HEK293 (cell line): ENCODE measurements at regions not wholly inside any gene's neighbourhood (a gene's known extent, or its start where the extent isn't known, plus 50 kb on each side); places are given as distances from the start of the nearest gene placed in this dataset.

Experiments used
- CTCF ChIA-PET: fragments of 350-600 bp; formaldehyde crosslinking; extraction: SDS; loops from one replicate; lab custom pipeline; 2021; ENCODE audit warnings: antibody characterized with exemption; lab: Yijun Ruan, JAX
- POLR2A ChIA-PET: fragments of 300-600 bp; formaldehyde crosslinking; extraction: SDS; loops from one replicate; lab custom pipeline; 2020; ENCODE audit warnings: antibody characterized with exemption, inconsistent platforms; lab: Yijun Ruan, JAX
- H3K27ac ChIP-seq: fragments of 200-500 bp; sonication (Bioruptor generic); 2 replicates; pipeline ENCODE4 v1.5.1; 2014; ENCODE audit warnings: low read depth, low read length, control low read depth, inconsistent platforms; ENCODE audit errors: extremely low read depth
- H3K36me3 ChIP-seq, 2 experiments: fragments of 200-500 bp in 1 of 2; sonication (Bioruptor generic) in 1 of 2; 1 replicate in 1 of 2; 2 replicates in 1 of 2; pipeline ENCODE4 v1.5.1; 2014 to 2017; ENCODE audit warnings: inconsistent platforms in 2 of 2, low read length in 2 of 2; ENCODE audit not compliant: control insufficient read depth in 2 of 2, insufficient read depth in 1 of 2
- H3K4me1 ChIP-seq: fragments of 200-500 bp; sonication (Bioruptor generic); 2 replicates; pipeline ENCODE4 v1.5.1; 2014; ENCODE audit warnings: mild to moderate bottlenecking, low read length, inconsistent platforms; ENCODE audit not compliant: control insufficient read depth, insufficient read depth
- H3K4me3 ChIP-seq: 2 replicates; pipeline ENCODE4 v1.5.1; 2011; ENCODE audit warnings: low read depth, mild to moderate bottlenecking, control low read depth, low read length, moderate library complexity
- H3K9me3 ChIP-seq: fragments of 200-500 bp; sonication (Bioruptor generic); 2 replicates; pipeline ENCODE4 v1.5.1; 2014; ENCODE audit warnings: low read depth, low read length, inconsistent platforms; ENCODE audit not compliant: control insufficient read depth, insufficient read depth
- EGR2 ChIP-seq: fragments of 450-650 bp; formaldehyde crosslinking; IDR thresholded peaks from 2 replicates; pipeline ENCODE4 v1.5.1; 2016; ENCODE audit warnings: low read depth, missing biosample characterization, missing genetic modification characterization
- KLF1 ChIP-seq: fragments of 450-650 bp; formaldehyde crosslinking; IDR thresholded peaks from 2 replicates; pipeline ENCODE4 v1.5.1; 2016; ENCODE audit warnings: missing biosample characterization, missing genetic modification characterization
- KLF9 ChIP-seq: fragments of 450-650 bp; formaldehyde crosslinking; IDR thresholded peaks from 2 replicates; pipeline ENCODE4 v1.5.1; 2016; ENCODE audit warnings: missing biosample characterization, missing genetic modification characterization, low read depth
- OVOL3 ChIP-seq: fragments of 450-650 bp; formaldehyde crosslinking; IDR thresholded peaks from 2 replicates; pipeline ENCODE4 v1.5.1; 2016; ENCODE audit warnings: missing biosample characterization, missing genetic modification characterization
- SCRT2 ChIP-seq: fragments of 450-650 bp; formaldehyde crosslinking; IDR thresholded peaks from 2 replicates; pipeline ENCODE4 v1.5.1; 2016; ENCODE audit warnings: missing biosample characterization, missing genetic modification characterization
- SP7 ChIP-seq: fragments of 450-650 bp; formaldehyde crosslinking; IDR thresholded peaks from 2 replicates; pipeline ENCODE4 v1.5.1; 2016; ENCODE audit warnings: missing biosample characterization, missing genetic modification characterization
- TCF7L2 ChIP-seq: IDR thresholded peaks from 2 replicates; pipeline ENCODE4 v1.6.1; 2011; ENCODE audit warnings: low read depth, mild to moderate bottlenecking, inconsistent platforms, low read length, moderate library complexity, borderline replicate concordance
- ZFP69B ChIP-seq: fragments of 450-650 bp; formaldehyde crosslinking; IDR thresholded peaks from 2 replicates; pipeline ENCODE4 v1.5.1; 2016; ENCODE audit warnings: missing biosample characterization, missing genetic modification characterization
- ZNF221 ChIP-seq: fragments of 450-650 bp; formaldehyde crosslinking; IDR thresholded peaks from 2 replicates; pipeline ENCODE4 v1.5.1; 2017; ENCODE audit warnings: missing biosample characterization, missing genetic modification characterization, borderline replicate concordance
- ZNF610 ChIP-seq: fragments of 450-650 bp; formaldehyde crosslinking; IDR thresholded peaks from 2 replicates; pipeline ENCODE4 v1.5.1; 2016; ENCODE audit warnings: missing biosample characterization, missing genetic modification characterization, borderline replicate concordance
- ZNF664 ChIP-seq: fragments of 450-650 bp; formaldehyde crosslinking; IDR thresholded peaks from 2 replicates; pipeline ENCODE4 v1.5.1; 2016; ENCODE audit warnings: missing biosample characterization, missing genetic modification characterization
- ZNF677 ChIP-seq: fragments of 450-650 bp; IDR thresholded peaks from 2 replicates; pipeline ENCODE4 v1.5.0; 2018; ENCODE audit warnings: missing biosample characterization, mild to moderate bottlenecking, missing genetic modification characterization, moderate library complexity
- ZNF704 ChIP-seq: fragments of 450-650 bp; formaldehyde crosslinking; IDR thresholded peaks from 2 replicates; pipeline ENCODE4 v1.5.1; 2016; ENCODE audit warnings: missing biosample characterization, missing genetic modification characterization
- TF ChIP-seq, protein P1 (sequence below): fragments of 450-650 bp; formaldehyde crosslinking; IDR thresholded peaks from 2 replicates; pipeline ENCODE4 v1.5.1; 2016; ENCODE audit warnings: missing biosample characterization, missing genetic modification characterization
- TF ChIP-seq, protein P2 (sequence below): fragments of 450-650 bp; formaldehyde crosslinking; conservative IDR thresholded peaks from 2 replicates; pipeline ENCODE4 v1.5.1; 2016; ENCODE audit warnings: low read depth, missing biosample characterization, missing genetic modification characterization
- TF ChIP-seq, protein P3 (sequence below): fragments of 450-650 bp; formaldehyde crosslinking; IDR thresholded peaks from 2 replicates; pipeline ENCODE4 v1.5.1; 2017; ENCODE audit warnings: missing biosample characterization, missing genetic modification characterization

GRCh38 chr10:20596911-20597310 is 300.2 kb downstream of the NEBL start:
- H3K9me3 ChIP-seq = no peaks in the 10 kb centered on the region
- TF ChIP-seq ZFP69B (tag by site-specific recombination) (no peak), ZNF221 (tag by site-specific recombination) (no peak), EGR2 (tag by site-specific recombination) (no peak), KLF1 (tag by site-specific recombination) (no peak), ZNF677 (tag by site-specific recombination) (no peak), SP7 (no peak), ZNF704 (tag by site-specific recombination) (no peak), OVOL3 (no peak), SCRT2 (no peak), ZNF610 (tag by site-specific recombination) (no peak), KLF9 (no peak), ZNF664 (tag by site-specific recombination) (no peak), TCF7L2 (no peak)
- TF ChIP-seq, protein P1, sequence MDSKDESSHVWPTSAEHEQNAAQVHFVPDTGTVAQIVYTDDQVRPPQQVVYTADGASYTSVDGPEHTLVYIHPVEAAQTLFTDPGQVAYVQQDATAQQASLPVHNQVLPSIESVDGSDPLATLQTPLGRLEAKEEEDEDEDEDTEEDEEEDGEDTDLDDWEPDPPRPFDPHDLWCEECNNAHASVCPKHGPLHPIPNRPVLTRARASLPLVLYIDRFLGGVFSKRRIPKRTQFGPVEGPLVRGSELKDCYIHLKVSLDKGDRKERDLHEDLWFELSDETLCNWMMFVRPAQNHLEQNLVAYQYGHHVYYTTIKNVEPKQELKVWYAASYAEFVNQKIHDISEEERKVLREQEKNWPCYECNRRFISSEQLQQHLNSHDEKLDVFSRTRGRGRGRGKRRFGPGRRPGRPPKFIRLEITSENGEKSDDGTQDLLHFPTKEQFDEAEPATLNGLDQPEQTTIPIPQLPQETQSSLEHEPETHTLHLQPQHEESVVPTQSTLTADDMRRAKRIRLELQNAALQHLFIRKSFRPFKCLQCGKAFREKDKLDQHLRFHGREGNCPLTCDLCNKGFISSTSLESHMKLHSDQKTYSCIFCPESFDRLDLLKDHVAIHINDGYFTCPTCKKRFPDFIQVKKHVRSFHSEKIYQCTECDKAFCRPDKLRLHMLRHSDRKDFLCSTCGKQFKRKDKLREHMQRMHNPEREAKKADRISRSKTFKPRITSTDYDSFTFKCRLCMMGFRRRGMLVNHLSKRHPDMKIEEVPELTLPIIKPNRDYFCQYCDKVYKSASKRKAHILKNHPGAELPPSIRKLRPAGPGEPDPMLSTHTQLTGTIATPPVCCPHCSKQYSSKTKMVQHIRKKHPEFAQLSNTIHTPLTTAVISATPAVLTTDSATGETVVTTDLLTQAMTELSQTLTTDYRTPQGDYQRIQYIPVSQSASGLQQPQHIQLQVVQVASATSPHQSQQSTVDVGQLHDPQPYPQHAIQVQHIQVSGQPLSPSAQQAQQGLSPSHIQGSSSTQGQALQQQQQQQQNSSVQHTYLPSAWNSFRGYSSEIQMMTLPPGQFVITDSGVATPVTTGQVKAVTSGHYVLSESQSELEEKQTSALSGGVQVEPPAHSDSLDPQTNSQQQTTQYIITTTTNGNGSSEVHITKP (tag by site-specific recombination) = no peak
- TF ChIP-seq, protein P2, sequence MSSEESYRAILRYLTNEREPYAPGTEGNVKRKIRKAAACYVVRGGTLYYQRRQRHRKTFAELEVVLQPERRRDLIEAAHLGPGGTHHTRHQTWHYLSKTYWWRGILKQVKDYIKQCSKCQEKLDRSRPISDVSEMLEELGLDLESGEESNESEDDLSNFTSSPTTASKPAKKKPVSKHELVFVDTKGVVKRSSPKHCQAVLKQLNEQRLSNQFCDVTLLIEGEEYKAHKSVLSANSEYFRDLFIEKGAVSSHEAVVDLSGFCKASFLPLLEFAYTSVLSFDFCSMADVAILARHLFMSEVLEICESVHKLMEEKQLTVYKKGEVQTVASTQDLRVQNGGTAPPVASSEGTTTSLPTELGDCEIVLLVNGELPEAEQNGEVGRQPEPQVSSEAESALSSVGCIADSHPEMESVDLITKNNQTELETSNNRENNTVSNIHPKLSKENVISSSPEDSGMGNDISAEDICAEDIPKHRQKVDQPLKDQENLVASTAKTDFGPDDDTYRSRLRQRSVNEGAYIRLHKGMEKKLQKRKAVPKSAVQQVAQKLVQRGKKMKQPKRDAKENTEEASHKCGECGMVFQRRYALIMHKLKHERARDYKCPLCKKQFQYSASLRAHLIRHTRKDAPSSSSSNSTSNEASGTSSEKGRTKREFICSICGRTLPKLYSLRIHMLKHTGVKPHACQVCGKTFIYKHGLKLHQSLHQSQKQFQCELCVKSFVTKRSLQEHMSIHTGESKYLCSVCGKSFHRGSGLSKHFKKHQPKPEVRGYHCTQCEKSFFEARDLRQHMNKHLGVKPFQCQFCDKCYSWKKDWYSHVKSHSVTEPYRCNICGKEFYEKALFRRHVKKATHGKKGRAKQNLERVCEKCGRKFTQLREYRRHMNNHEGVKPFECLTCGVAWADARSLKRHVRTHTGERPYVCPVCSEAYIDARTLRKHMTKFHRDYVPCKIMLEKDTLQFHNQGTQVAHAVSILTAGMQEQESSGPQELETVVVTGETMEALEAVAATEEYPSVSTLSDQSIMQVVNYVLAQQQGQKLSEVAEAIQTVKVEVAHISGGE (tag by site-specific recombination) = no peak
- TF ChIP-seq, protein P3, sequence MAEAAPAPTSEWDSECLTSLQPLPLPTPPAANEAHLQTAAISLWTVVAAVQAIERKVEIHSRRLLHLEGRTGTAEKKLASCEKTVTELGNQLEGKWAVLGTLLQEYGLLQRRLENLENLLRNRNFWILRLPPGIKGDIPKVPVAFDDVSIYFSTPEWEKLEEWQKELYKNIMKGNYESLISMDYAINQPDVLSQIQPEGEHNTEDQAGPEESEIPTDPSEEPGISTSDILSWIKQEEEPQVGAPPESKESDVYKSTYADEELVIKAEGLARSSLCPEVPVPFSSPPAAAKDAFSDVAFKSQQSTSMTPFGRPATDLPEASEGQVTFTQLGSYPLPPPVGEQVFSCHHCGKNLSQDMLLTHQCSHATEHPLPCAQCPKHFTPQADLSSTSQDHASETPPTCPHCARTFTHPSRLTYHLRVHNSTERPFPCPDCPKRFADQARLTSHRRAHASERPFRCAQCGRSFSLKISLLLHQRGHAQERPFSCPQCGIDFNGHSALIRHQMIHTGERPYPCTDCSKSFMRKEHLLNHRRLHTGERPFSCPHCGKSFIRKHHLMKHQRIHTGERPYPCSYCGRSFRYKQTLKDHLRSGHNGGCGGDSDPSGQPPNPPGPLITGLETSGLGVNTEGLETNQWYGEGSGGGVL (tag by site-specific recombination) = no peak
- CTCF ChIA-PET = no interaction called here
- no peak overlapping the region for H3K27ac ChIP-seq
- no peaks in the 10 kb centered on the region for H3K36me3 ChIP-seq
- no peak overlapping the region for H3K4me3 ChIP-seq
- POLR2A ChIA-PET = no interaction called here
- no peaks in the 10 kb centered on the region for H3K4me1 ChIP-seq
